SU-DHL-6 (cell line): ENCODE measurements at regions not wholly inside any gene's neighbourhood (a gene's known extent, or its start where the extent isn't known, plus 50 kb on each side); places are given as distances from the start of the nearest gene placed in this dataset.

Experiments
- CTCF ChIP-seq: fragments of 200-600 bp; sonication (generic); IDR thresholded peaks from one replicate; pipeline ENCODE4 v1.5.1; 2017; ENCODE audit warnings: antibody characterized with exemption, mild to moderate bottlenecking, low read length, moderate library complexity; ENCODE audit not compliant: insufficient read depth, poor library complexity, severe bottlenecking
- EZH2phosphoT487 ChIP-seq: fragments of 200-600 bp; sonication (generic), shearing (Covaris generic); conservative IDR thresholded peaks from 2 replicates; pipeline ENCODE4 v1.6.1; 2018; ENCODE audit warnings: mild to moderate bottlenecking, antibody characterized with exemption, low read length, moderate library complexity, mixed read lengths

- TF ChIP-seq CTCF: no peak
- TF ChIP-seq EZH2phosphoT487: no peak
Observed at GRCh38 chr13:81293594-81294164, 952.8 kb upstream of the SPRY2 start.
